VCaP (cell line): ENCODE measurements at regions not wholly inside any gene's neighbourhood (a gene's known extent, or its start where the extent isn't known, plus 50 kb on each side); places are given as distances from the start of the nearest gene placed in this dataset.

Source experiments
- H3K27ac ChIP-seq: fragments of 450-650 bp; 2 replicates; pipeline ENCODE4 v1.5.1; 2017
- CTCF ChIP-seq: fragments of 450-650 bp; conservative IDR thresholded peaks from 2 replicates; pipeline ENCODE4 v1.5.1; 2017; ENCODE audit warnings: mild to moderate bottlenecking, moderate library complexity

- no peak for TF ChIP-seq CTCF
These were observed 626.2 kb upstream of the CNTNAP2 start for GRCh38 chr7:145490356-145490755.

GRCh38 chr7:145489609-145490008 is 627.0 kb upstream of the CNTNAP2 start:
- TF ChIP-seq CTCF, result no peak
- no peak overlapping the region for H3K27ac ChIP-seq

More at GRCh38 chr7:145490356-145490755, 626.2 kb upstream of the CNTNAP2 start:
- no peak overlapping the region for H3K27ac ChIP-seq

GRCh38 chr7:145488816-145489215 is 627.8 kb upstream of the CNTNAP2 start:
- no peak for TF ChIP-seq CTCF
- H3K27ac ChIP-seq, result no peak overlapping the region

GRCh38 chr7:145481985-145482384 is 634.6 kb upstream of the CNTNAP2 start:
- TF ChIP-seq CTCF, result no peak
- no peak overlapping the region for H3K27ac ChIP-seq

- no peak for TF ChIP-seq CTCF
These were observed 638.1 kb upstream of the CNTNAP2 start for GRCh38 chr7:145478541-145478940.

GRCh38 chr7:145474009-145474686 is 638.3 kb upstream of the TPK1 start:
- TF ChIP-seq CTCF, result no peak
- no peak overlapping the region for H3K27ac ChIP-seq

More at GRCh38 chr7:145478541-145478940, 638.1 kb upstream of the CNTNAP2 start:
- H3K27ac ChIP-seq, result no peak overlapping the region

GRCh38 chr7:145471883-145472282 is 636.0 kb upstream of the TPK1 start:
- H3K27ac ChIP-seq, result no peak overlapping the region
- TF ChIP-seq CTCF, result no peak
